ENCODE measurements at regions not wholly inside any gene's neighbourhood (a gene's known extent, or its start where the extent isn't known, plus 50 kb on each side); places are given as distances from the start of the nearest gene placed in this dataset.

DNA sequence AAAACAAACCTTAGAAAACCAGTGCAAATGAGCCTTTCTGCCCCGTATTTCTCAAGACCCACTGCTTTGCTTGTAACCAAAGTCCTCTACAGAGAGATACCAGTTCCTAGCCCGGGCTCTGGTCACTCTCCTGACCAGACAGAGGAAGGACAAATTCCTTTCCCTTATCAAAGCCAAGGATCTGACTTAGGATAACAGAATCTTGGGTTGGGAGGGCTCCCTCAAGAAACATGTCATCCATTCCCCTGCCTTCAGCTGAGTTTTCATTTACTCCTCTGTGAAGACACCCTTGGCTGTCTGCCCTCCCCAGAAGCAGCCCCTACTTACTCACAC, 116.0 kb upstream of the PARP11 start:
- no peaks in the 10 kb centered on the region for H3F3A ChIP-seq (replicated peaks; ENCODE audit: low read depth)
- DNase-seq (ENCODE audit: low spot score), result no peak
- H3K27ac ChIP-seq (ENCODE audit: low read depth), result no peak overlapping the region
- no peaks in the 10 kb centered on the region for H4K20me1 ChIP-seq (replicated peaks; ENCODE audit: insufficient read depth)
- H3K9me3 Mint-ChIP-seq, result 0 out of 3 replicates have a peak, but pooled peaks cover 3% of the 10 kb centered on the region
- H3K27me3 ChIP-seq (ENCODE audit: insufficient read depth), result no peaks in the 10 kb centered on the region
- H3K79me2 ChIP-seq (replicated peaks; ENCODE audit: insufficient read depth), result no peaks in the 10 kb centered on the region
- H3K4me2 ChIP-seq, result no peak overlapping the region
- TF ChIP-seq, protein P1, sequence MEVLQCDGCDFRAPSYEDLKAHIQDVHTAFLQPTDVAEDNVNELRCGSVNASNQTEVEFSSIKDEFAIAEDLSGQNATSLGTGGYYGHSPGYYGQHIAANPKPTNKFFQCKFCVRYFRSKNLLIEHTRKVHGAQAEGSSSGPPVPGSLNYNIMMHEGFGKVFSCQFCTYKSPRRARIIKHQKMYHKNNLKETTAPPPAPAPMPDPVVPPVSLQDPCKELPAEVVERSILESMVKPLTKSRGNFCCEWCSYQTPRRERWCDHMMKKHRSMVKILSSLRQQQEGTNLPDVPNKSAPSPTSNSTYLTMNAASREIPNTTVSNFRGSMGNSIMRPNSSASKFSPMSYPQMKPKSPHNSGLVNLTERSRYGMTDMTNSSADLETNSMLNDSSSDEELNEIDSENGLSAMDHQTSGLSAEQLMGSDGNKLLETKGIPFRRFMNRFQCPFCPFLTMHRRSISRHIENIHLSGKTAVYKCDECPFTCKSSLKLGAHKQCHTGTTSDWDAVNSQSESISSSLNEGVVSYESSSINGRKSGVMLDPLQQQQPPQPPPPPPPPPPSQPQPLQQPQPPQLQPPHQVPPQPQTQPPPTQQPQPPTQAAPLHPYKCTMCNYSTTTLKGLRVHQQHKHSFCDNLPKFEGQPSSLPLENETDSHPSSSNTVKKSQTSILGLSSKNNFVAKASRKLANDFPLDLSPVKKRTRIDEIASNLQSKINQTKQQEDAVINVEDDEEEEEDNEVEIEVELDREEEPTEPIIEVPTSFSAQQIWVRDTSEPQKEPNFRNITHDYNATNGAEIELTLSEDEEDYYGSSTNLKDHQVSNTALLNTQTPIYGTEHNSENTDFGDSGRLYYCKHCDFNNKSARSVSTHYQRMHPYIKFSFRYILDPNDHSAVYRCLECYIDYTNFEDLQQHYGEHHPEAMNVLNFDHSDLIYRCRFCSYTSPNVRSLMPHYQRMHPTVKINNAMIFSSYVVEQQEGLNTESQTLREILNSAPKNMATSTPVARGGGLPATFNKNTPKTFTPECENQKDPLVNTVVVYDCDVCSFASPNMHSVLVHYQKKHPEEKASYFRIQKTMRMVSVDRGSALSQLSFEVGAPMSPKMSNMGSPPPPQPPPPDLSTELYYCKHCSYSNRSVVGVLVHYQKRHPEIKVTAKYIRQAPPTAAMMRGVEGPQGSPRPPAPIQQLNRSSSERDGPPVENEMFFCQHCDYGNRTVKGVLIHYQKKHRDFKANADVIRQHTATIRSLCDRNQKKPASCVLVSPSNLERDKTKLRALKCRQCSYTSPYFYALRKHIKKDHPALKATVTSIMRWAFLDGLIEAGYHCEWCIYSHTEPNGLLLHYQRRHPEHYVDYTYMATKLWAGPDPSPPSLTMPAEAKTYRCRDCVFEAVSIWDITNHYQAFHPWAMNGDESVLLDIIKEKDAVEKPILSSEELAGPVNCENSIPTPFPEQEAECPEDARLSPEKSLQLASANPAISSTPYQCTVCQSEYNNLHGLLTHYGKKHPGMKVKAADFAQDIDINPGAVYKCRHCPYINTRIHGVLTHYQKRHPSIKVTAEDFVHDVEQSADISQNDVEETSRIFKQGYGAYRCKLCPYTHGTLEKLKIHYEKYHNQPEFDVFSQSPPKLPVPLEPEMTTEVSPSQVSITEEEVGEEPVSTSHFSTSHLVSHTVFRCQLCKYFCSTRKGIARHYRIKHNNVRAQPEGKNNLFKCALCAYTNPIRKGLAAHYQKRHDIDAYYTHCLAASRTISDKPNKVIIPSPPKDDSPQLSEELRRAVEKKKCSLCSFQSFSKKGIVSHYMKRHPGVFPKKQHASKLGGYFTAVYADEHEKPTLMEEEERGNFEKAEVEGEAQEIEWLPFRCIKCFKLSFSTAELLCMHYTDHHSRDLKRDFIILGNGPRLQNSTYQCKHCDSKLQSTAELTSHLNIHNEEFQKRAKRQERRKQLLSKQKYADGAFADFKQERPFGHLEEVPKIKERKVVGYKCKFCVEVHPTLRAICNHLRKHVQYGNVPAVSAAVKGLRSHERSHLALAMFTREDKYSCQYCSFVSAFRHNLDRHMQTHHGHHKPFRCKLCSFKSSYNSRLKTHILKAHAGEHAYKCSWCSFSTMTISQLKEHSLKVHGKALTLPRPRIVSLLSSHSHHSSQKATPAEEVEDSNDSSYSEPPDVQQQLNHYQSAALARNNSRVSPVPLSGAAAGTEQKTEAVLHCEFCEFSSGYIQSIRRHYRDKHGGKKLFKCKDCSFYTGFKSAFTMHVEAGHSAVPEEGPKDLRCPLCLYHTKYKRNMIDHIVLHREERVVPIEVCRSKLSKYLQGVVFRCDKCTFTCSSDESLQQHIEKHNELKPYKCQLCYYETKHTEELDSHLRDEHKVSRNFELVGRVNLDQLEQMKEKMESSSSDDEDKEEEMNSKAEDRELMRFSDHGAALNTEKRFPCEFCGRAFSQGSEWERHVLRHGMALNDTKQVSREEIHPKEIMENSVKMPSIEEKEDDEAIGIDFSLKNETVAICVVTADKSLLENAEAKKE (CRISPR knock-in tag; IDR thresholded peaks at IDR 0.05), result no peak
- TF ChIP-seq, protein P2, sequence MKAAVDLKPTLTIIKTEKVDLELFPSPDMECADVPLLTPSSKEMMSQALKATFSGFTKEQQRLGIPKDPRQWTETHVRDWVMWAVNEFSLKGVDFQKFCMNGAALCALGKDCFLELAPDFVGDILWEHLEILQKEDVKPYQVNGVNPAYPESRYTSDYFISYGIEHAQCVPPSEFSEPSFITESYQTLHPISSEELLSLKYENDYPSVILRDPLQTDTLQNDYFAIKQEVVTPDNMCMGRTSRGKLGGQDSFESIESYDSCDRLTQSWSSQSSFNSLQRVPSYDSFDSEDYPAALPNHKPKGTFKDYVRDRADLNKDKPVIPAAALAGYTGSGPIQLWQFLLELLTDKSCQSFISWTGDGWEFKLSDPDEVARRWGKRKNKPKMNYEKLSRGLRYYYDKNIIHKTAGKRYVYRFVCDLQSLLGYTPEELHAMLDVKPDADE (IDR thresholded peaks at IDR 0.05), result no peak
- TF ChIP-seq POLR2AphosphoS5 (IDR thresholded peaks at IDR 0.05; ENCODE audit: low read depth) (no peak), NANOG (IDR thresholded peaks at IDR 0.05; ENCODE audit: borderline replicate concordance) (no peak)
- no peaks in the 10 kb centered on the region for H3K36me3 ChIP-seq (ENCODE audit: insufficient read depth)
- no peak overlapping the region for H3K27ac Mint-ChIP-seq
- no peak overlapping the region for H3K4me3 ChIP-seq
- peaks cover 2% of the 10 kb centered on the region for H3K27me3 Mint-ChIP-seq (ENCODE audit: insufficient read depth, low read depth, poor library complexity)
- ATAC-seq, result no peak
- H3K9me2 ChIP-seq (ENCODE audit: insufficient read depth), result peaks cover 4% of the 10 kb centered on the region; the same call in 1 of the 2 replicates
- H2AFZ ChIP-seq, result no peak overlapping the region; the same call in 1 of the 2 replicates
- H3K4me1 ChIP-seq (ENCODE audit: insufficient read depth), result no peaks in the 10 kb centered on the region; the same call in 1 of the 2 replicates
- peaks cover 3% of the 10 kb centered on the region; the same call in 1 of the 3 replicates for H3K4me1 Mint-ChIP-seq
- no peak overlapping the region for H3K4me3 Mint-ChIP-seq
- no peaks in the 10 kb centered on the region for H3K36me3 Mint-ChIP-seq (ENCODE audit: low read depth)

Measured in GM23338 (cell line).